ENCODE measurements at regions not wholly inside any gene's neighbourhood (a gene's known extent, or its start where the extent isn't known, plus 50 kb on each side); places are given as distances from the start of the nearest gene placed in this dataset.

GRCh38 chr10:47088656-47089354, 177.6 kb downstream of the PTPN20 start:
- DNase-seq = no peak
- TF ChIP-seq CTCF (IDR thresholded peaks at IDR 0.05) = no peak
- Histone ChIP-seq H3K27ac (no peak overlapping the region), H3K4me3 (no peak overlapping the region), H3K9me3 (no peaks in the 10 kb centered on the region), H3K27me3 (no peaks in the 10 kb centered on the region), H3K4me1 (no peaks in the 10 kb centered on the region), H3K9ac (ENCODE audit: low read depth in 2 of 2, low read length in 2 of 2) (no peak overlapping the region), H3K36me3 (no peaks in the 10 kb centered on the region)
- intact Hi-C loops (cut with DNase I) = no loop called here

GRCh38 chr10:47090042-47090441, 178.8 kb downstream of the PTPN20 start:
- H3K27ac ChIP-seq = no peak overlapping the region
- H3K36me3 ChIP-seq = no peaks in the 10 kb centered on the region
- TF ChIP-seq CTCF (IDR thresholded peaks at IDR 0.05) = no peak
- H3K27me3 ChIP-seq = no peaks in the 10 kb centered on the region
- no peak for DNase-seq
- H3K4me1 ChIP-seq = no peaks in the 10 kb centered on the region
- intact Hi-C loops (cut with DNase I) = no loop called here
- no peak overlapping the region for H3K4me3 ChIP-seq
- H3K9ac ChIP-seq (ENCODE audit: low read depth in 2 of 2, low read length in 2 of 2) = no peak overlapping the region
- no peaks in the 10 kb centered on the region for H3K9me3 ChIP-seq

GRCh38 chr10:47090903-47091302, 179.7 kb downstream of the PTPN20 start:
- intact Hi-C loops (cut with DNase I) = no loop called here
- Histone ChIP-seq H3K27me3 (no peaks in the 10 kb centered on the region), H3K9ac (ENCODE audit: low read depth in 2 of 2, low read length in 2 of 2) (no peak overlapping the region), H3K9me3 (no peaks in the 10 kb centered on the region), H3K4me1 (no peaks in the 10 kb centered on the region), H3K4me3 (no peak overlapping the region), H3K36me3 (no peaks in the 10 kb centered on the region), H3K27ac (no peak overlapping the region)
- no peak for DNase-seq
- no peak for TF ChIP-seq CTCF (IDR thresholded peaks at IDR 0.05)

- no peak for TF ChIP-seq CTCF (IDR thresholded peaks at IDR 0.05)
- no peak for DNase-seq
- no peaks in the 10 kb centered on the region for H3K4me1 ChIP-seq
- intact Hi-C loops (cut with DNase I) = no loop called here
- H3K27me3 ChIP-seq = no peaks in the 10 kb centered on the region
- no peak overlapping the region for H3K27ac ChIP-seq
- no peak overlapping the region for H3K4me3 ChIP-seq
- no peak overlapping the region for H3K9ac ChIP-seq (ENCODE audit: low read depth in 2 of 2, low read length in 2 of 2)
- H3K9me3 ChIP-seq = no peaks in the 10 kb centered on the region
- H3K36me3 ChIP-seq = no peaks in the 10 kb centered on the region
These were observed 180.2 kb downstream of the PTPN20 start for GRCh38 chr10:47091421-47091820.

GRCh38 chr10:47092376-47092775, 181.1 kb downstream of the PTPN20 start:
- no peak overlapping the region for H3K27ac ChIP-seq
- no peaks in the 10 kb centered on the region for H3K9me3 ChIP-seq
- no peak for DNase-seq
- H3K4me1 ChIP-seq = no peaks in the 10 kb centered on the region
- H3K27me3 ChIP-seq = no peaks in the 10 kb centered on the region
- H3K9ac ChIP-seq (ENCODE audit: low read depth in 2 of 2, low read length in 2 of 2) = no peak overlapping the region
- TF ChIP-seq CTCF (IDR thresholded peaks at IDR 0.05) = no peak
- H3K4me3 ChIP-seq = no peak overlapping the region
- no peaks in the 10 kb centered on the region for H3K36me3 ChIP-seq
- intact Hi-C loops (cut with DNase I) = no loop called here
